GM19463 (cell line): ENCODE measurements at regions not wholly inside any gene's neighbourhood (a gene's known extent, or its start where the extent isn't known, plus 50 kb on each side); places are given as distances from the start of the nearest gene placed in this dataset.

Experiments
- ATAC-seq: cut with Tn5 transposase; IDR thresholded peaks from one replicate; pipeline ENCODE4 v1.9.1; 2021; ENCODE audit warnings: mild to moderate bottlenecking, moderate library complexity; ENCODE audit not compliant: unreplicated experiment

- no peak for ATAC-seq
Measured at GRCh38 chr4:10336471-10336870, 120.8 kb downstream of the ZNF518B start.

GRCh38 chr4:10335050-10335449 lies 122.2 kb downstream of the ZNF518B start:
- ATAC-seq = no peak

GRCh38 chr4:10334506-10335028 lies 122.7 kb downstream of the ZNF518B start:
- no peak for ATAC-seq

- ATAC-seq = no peak
Measured at GRCh38 chr4:10333942-10334341, 123.3 kb downstream of the ZNF518B start.

GRCh38 chr4:10326075-10326474 lies 131.2 kb downstream of the ZNF518B start:
- no peak for ATAC-seq

GRCh38 chr4:10321931-10322330 lies 135.3 kb downstream of the ZNF518B start:
- no peak for ATAC-seq

- no peak for ATAC-seq
Measured at GRCh38 chr4:10320130-10320529, 137.1 kb downstream of the ZNF518B start.

GRCh38 chr4:10317345-10317744 lies 139.9 kb downstream of the ZNF518B start:
- ATAC-seq = no peak

- ATAC-seq = no peak
Measured at GRCh38 chr4:10316851-10317250, 140.4 kb downstream of the ZNF518B start.

GRCh38 chr4:10315638-10316037 lies 141.6 kb downstream of the ZNF518B start:
- no peak for ATAC-seq

- ATAC-seq = no peak
Measured at GRCh38 chr4:10312568-10312967, 144.7 kb downstream of the ZNF518B start.

GRCh38 chr4:10311939-10312338 lies 145.3 kb downstream of the ZNF518B start:
- no peak for ATAC-seq

- ATAC-seq = no peak
Measured at GRCh38 chr4:10305816-10306215, 151.4 kb downstream of the ZNF518B start.

- no peak for ATAC-seq
Measured at GRCh38 chr4:10303291-10303690, 153.9 kb downstream of the ZNF518B start.

GRCh38 chr4:10302096-10302495 lies 155.1 kb downstream of the ZNF518B start:
- no peak for ATAC-seq

GRCh38 chr4:10299601-10300000 lies 157.6 kb downstream of the ZNF518B start:
- ATAC-seq = no peak

GRCh38 chr4:10298681-10299080 lies 158.5 kb downstream of the ZNF518B start:
- no peak for ATAC-seq

GRCh38 chr4:10296730-10297129 lies 160.5 kb downstream of the ZNF518B start:
- ATAC-seq = no peak

GRCh38 chr4:10295301-10295700 lies 161.9 kb downstream of the ZNF518B start:
- no peak for ATAC-seq

GRCh38 chr4:10289538-10289906 lies 167.7 kb downstream of the ZNF518B start:
- no peak for ATAC-seq

- no peak for ATAC-seq
Measured at GRCh38 chr4:10288830-10289537, 168.2 kb downstream of the ZNF518B start.

GRCh38 chr4:10285028-10285427 lies 168.4 kb upstream of the WDR1 start:
- ATAC-seq = no peak

GRCh38 chr4:10283761-10284160 lies 167.2 kb upstream of the WDR1 start:
- ATAC-seq = no peak
